DOHH2 (cell line): ENCODE measurements at regions not wholly inside any gene's neighbourhood (a gene's known extent, or its start where the extent isn't known, plus 50 kb on each side); places are given as distances from the start of the nearest gene placed in this dataset.

ENCODE experiments used
- H3F3A ChIP-seq: fragments of 200-600 bp; sonication (generic), shearing (Covaris generic); 2 replicates; pipeline ENCODE4 v1.6.0; 2016; ENCODE audit warnings: antibody characterized with exemption, mild to moderate bottlenecking; ENCODE audit not compliant: control insufficient read depth, insufficient read depth
- H3K27ac ChIP-seq: fragments of 200-600 bp; sonication (generic); 2 replicates; pipeline ENCODE4 v1.5.1; 2014; ENCODE audit warnings: low read depth, mild to moderate bottlenecking, low read length, moderate library complexity
- H3K27me3 ChIP-seq: fragments of 200-600 bp; sonication (generic); 2 replicates; pipeline ENCODE4 v1.6.1; 2014; ENCODE audit warnings: mild to moderate bottlenecking, low read length, mixed read lengths; ENCODE audit not compliant: control insufficient read depth
- H3K36me3 ChIP-seq: fragments of 200-600 bp; sonication (generic); 2 replicates; pipeline ENCODE4 v1.6.1; 2014; ENCODE audit warnings: mild to moderate bottlenecking, low read length, moderate library complexity, mixed read lengths; ENCODE audit not compliant: control insufficient read depth
- H3K4me1 ChIP-seq: fragments of 200-600 bp; sonication (generic); 2 replicates; pipeline ENCODE4 v1.6.1; 2014; ENCODE audit warnings: mild to moderate bottlenecking, low read length, mixed read lengths; ENCODE audit not compliant: control insufficient read depth
- H3K4me2 ChIP-seq: fragments of 200-600 bp; sonication (generic); 2 replicates; pipeline ENCODE4 v1.6.0; 2014; ENCODE audit warnings: mild to moderate bottlenecking, low read length, moderate library complexity
- H3K4me3 ChIP-seq: fragments of 200-600 bp; sonication (generic); 2 replicates; pipeline ENCODE4 v1.5.1; 2014; ENCODE audit warnings: mild to moderate bottlenecking, low read length, mixed read lengths
- H3K79me2 ChIP-seq: fragments of 200-600 bp; sonication (generic); 2 replicates; pipeline ENCODE4 v1.6.1; 2014; ENCODE audit warnings: mild to moderate bottlenecking, low read length, mixed read lengths; ENCODE audit not compliant: control insufficient read depth
- H3K9me2 ChIP-seq: fragments of 200-600 bp; sonication (generic); replicated peaks from 2 replicates; pipeline ENCODE4 v1.6.1; 2014; ENCODE audit warnings: mild to moderate bottlenecking, low read length, mixed read lengths; ENCODE audit not compliant: control insufficient read depth
- H3K9me3 ChIP-seq: fragments of 200-600 bp; sonication (generic); 2 replicates; pipeline ENCODE4 v1.6.1; 2014; ENCODE audit warnings: antibody characterized with exemption, low read length, mixed read lengths; ENCODE audit not compliant: control insufficient read depth, insufficient read depth
- H4K20me1 ChIP-seq: fragments of 200-600 bp; sonication (generic); 2 replicates; pipeline ENCODE4 v1.6.0; 2014; ENCODE audit warnings: low read depth, mild to moderate bottlenecking, antibody characterized with exemption, low read length, moderate library complexity; ENCODE audit not compliant: control insufficient read depth, insufficient read depth
- CTCF ChIP-seq: fragments of 200-600 bp; sonication (generic); IDR thresholded peaks from one replicate; pipeline ENCODE4 v1.5.1; 2014; ENCODE audit warnings: antibody characterized with exemption, mild to moderate bottlenecking, low read depth, low read length; ENCODE audit not compliant: poor library complexity, severe bottlenecking
- EZH2phosphoT487 ChIP-seq: fragments of 200-600 bp; sonication (generic); IDR thresholded peaks from 2 replicates; pipeline ENCODE4 v1.6.1; 2017; ENCODE audit warnings: borderline replicate concordance, mild to moderate bottlenecking, antibody characterized with exemption, low read length, moderate library complexity, mixed read lengths

GRCh38 chr17:73758245-73758644, 114.0 kb upstream of the SDK2 start:
- H4K20me1 ChIP-seq = no peaks in the 10 kb centered on the region
- peaks cover 16% of the 10 kb centered on the region for H3K4me1 ChIP-seq
- TF ChIP-seq EZH2phosphoT487 (no peak), CTCF (no peak)
- no peaks in the 10 kb centered on the region for H3F3A ChIP-seq
- H3K4me2 ChIP-seq = no peak overlapping the region
- no peak overlapping the region for H3K27ac ChIP-seq
- no peaks in the 10 kb centered on the region for H3K9me2 ChIP-seq
- no peaks in the 10 kb centered on the region for H3K9me3 ChIP-seq
- H3K27me3 ChIP-seq = no peaks in the 10 kb centered on the region
- H3K79me2 ChIP-seq = no peaks in the 10 kb centered on the region
- H3K4me3 ChIP-seq = no peak overlapping the region
- no peaks in the 10 kb centered on the region for H3K36me3 ChIP-seq

- H3K27me3 ChIP-seq = no peaks in the 10 kb centered on the region
- no peak overlapping the region for H3K27ac ChIP-seq
- peaks cover 16% of the 10 kb centered on the region for H3K4me1 ChIP-seq
- no peaks in the 10 kb centered on the region for H3K9me3 ChIP-seq
- no peaks in the 10 kb centered on the region for H3K79me2 ChIP-seq
- no peak overlapping the region for H3K4me2 ChIP-seq
- no peak overlapping the region for H3K4me3 ChIP-seq
- TF ChIP-seq CTCF = no peak
- TF ChIP-seq EZH2phosphoT487 = no peak
- H3K9me2 ChIP-seq = no peaks in the 10 kb centered on the region
- H3K36me3 ChIP-seq = no peaks in the 10 kb centered on the region
- no peaks in the 10 kb centered on the region for H3F3A ChIP-seq
- no peaks in the 10 kb centered on the region for H4K20me1 ChIP-seq
These were observed 115.1 kb upstream of the SDK2 start for GRCh38 chr17:73759324-73759723.

GRCh38 chr17:73759734-73760438, 115.6 kb upstream of the SDK2 start:
- Histone ChIP-seq H3K4me1 (peaks cover 16% of the 10 kb centered on the region), H3K4me3 (no peak overlapping the region), H3F3A (no peaks in the 10 kb centered on the region), H3K27me3 (no peaks in the 10 kb centered on the region), H4K20me1 (no peaks in the 10 kb centered on the region), H3K36me3 (no peaks in the 10 kb centered on the region), H3K4me2 (no peak overlapping the region), H3K27ac (no peak overlapping the region), H3K9me2 (no peaks in the 10 kb centered on the region), H3K9me3 (no peaks in the 10 kb centered on the region), H3K79me2 (no peaks in the 10 kb centered on the region)
- TF ChIP-seq CTCF (no peak), EZH2phosphoT487 (no peak)
